GM12891 (cell line): ENCODE measurements at regions not wholly inside any gene's neighbourhood (a gene's known extent, or its start where the extent isn't known, plus 50 kb on each side); places are given as distances from the start of the nearest gene placed in this dataset.

ENCODE experiments used
- POLR2A ChIP-seq: IDR thresholded peaks from 2 replicates; pipeline ENCODE4 v1.6.1; 2011; ENCODE audit warnings: low read depth, low read length, control low read depth
- POU2F2 ChIP-seq: IDR thresholded peaks from 2 replicates; pipeline ENCODE4 v1.6.1; 2011; ENCODE audit warnings: low read depth, mild to moderate bottlenecking, control low read depth, low read length, moderate library complexity

DNA sequence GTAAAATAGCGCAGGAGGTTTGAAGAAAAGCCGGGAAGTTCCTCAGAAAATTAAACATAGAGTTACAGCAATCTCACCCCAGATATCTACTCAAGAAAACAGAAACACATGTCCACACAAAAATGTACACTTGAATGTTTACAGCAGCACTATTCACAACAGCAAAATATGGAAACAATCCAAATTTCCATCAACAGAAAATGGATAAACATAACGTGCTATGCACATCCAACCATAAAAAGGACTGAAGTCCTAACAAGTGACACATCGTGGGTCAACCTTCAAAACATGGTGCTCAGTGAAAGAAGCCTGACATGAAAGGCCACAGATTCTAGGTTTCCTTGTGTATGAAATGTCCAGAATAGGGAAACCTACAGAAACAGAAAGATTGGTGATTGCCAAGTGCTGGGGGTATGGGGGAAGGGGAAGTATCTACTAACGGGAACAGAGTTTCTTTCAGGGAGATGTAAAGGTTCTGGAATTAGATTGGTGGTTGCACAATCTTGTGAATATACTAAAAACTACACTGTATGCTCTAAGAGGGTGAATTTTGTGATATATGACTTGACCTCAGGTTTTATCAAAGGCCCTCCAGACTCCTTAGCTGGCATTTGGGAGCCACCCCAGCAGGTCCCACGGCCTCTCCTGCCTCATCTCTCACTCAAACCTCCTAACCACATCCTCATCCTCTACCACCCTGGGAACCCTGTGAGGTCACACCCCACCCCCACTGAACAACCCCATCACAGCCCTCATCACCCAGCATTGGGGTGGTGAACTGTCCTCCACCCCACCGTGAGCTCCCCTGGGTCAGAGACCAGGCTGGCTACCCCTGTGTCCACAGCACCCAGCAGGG, 69.2 kb upstream of the PRR5 start:
- TF ChIP-seq POLR2A (no peak), POU2F2 (no peak)
